HG02885 (cell line): ENCODE measurements at regions not wholly inside any gene's neighbourhood (a gene's known extent, or its start where the extent isn't known, plus 50 kb on each side); places are given as distances from the start of the nearest gene placed in this dataset.

Experiments used
- ATAC-seq: cut with Tn5 transposase; IDR thresholded peaks from one replicate; pipeline ENCODE4 v1.9.1; 2021; ENCODE audit warnings: mild to moderate bottlenecking; ENCODE audit not compliant: unreplicated experiment, poor library complexity

GRCh38 chr17:34173241-34173640, 81.8 kb upstream of the CCL2 start:
- no peak for ATAC-seq

- ATAC-seq, result no peak
Observed at GRCh38 chr17:34174496-34174895, 80.6 kb upstream of the CCL2 start.

GRCh38 chr17:34176440-34176839, 78.6 kb upstream of the CCL2 start:
- no peak for ATAC-seq

GRCh38 chr17:34177642-34178041, 77.4 kb upstream of the CCL2 start:
- ATAC-seq, result no peak

GRCh38 chr17:34178092-34178491, 77.0 kb upstream of the CCL2 start:
- ATAC-seq, result no peak

- ATAC-seq, result no peak
Observed at GRCh38 chr17:34182036-34182803, 72.9 kb upstream of the CCL2 start.

GRCh38 chr17:34195987-34196386, 59.1 kb upstream of the CCL2 start:
- ATAC-seq, result no peak

GRCh38 chr17:34198519-34198918, 56.6 kb upstream of the CCL2 start:
- ATAC-seq, result no peak

GRCh38 chr17:34199454-34199853, 55.6 kb upstream of the CCL2 start:
- no peak for ATAC-seq

- ATAC-seq, result no peak
Observed at GRCh38 chr17:34199932-34200534, 55.1 kb upstream of the CCL2 start.

- no peak for ATAC-seq
Observed at GRCh38 chr17:34201225-34201624, 53.9 kb upstream of the CCL2 start.

GRCh38 chr17:34201767-34202166, 53.3 kb upstream of the CCL2 start:
- ATAC-seq, result no peak

GRCh38 chr17:34203018-34203638, 52.0 kb upstream of the CCL2 start:
- no peak for ATAC-seq

- no peak for ATAC-seq
Observed at GRCh38 chr17:34204402-34204801, 50.7 kb upstream of the CCL2 start.
